ENCODE measurements at regions not wholly inside any gene's neighbourhood (a gene's known extent, or its start where the extent isn't known, plus 50 kb on each side); places are given as distances from the start of the nearest gene placed in this dataset.

- ATAC-seq (ENCODE audit: low read depth) (no peak), DNase-seq (no peak)
- no peak overlapping the region for H3K14ac ChIP-seq (replicated peaks; ENCODE audit: low read depth, low read length)
- no peak overlapping the region for H2AK9ac ChIP-seq (replicated peaks; ENCODE audit: low read depth, low read length, poor library complexity)
- in situ Hi-C loops (cut with MboI; ENCODE audit: low sequenced_read_pairs), result no loop called here
- no peak overlapping the region for H2AK5ac ChIP-seq (ENCODE audit: low read depth, low read length)
- no peak overlapping the region for H3K27ac ChIP-seq (ENCODE audit: insufficient read depth, low read length)
- ChIA-PET POLR2A (ENCODE audit: unreplicated experiment) (no interaction called here), CTCF (no interaction called here)
- dilution Hi-C loops (cut with HindIII; ENCODE audit: low sequenced_read_pairs, unreplicated experiment), result no loop called here
- H3K36me3 ChIP-seq (ENCODE audit: control insufficient read depth, insufficient read depth, low read length), result no peaks in the 10 kb centered on the region
- no peak overlapping the region for H2AFZ ChIP-seq (replicated peaks; ENCODE audit: low read length, poor library complexity)
- no peak overlapping the region for H2BK5ac ChIP-seq (ENCODE audit: low read depth, low read length, poor library complexity, severe bottlenecking)
- H3K79me1 ChIP-seq (ENCODE audit: low read depth in 1 of 2, low read length in 2 of 2), result no peaks in the 10 kb centered on the region
- no peaks in the 10 kb centered on the region for H3K9me3 ChIP-seq (ENCODE audit: control insufficient read depth, insufficient read depth, low read length)
- H3K27me3 ChIP-seq (ENCODE audit: control insufficient read depth, insufficient read depth, low read length), result no peaks in the 10 kb centered on the region
- no peak overlapping the region for H2BK120ac ChIP-seq (ENCODE audit: low read depth, low read length)
- H3K23ac ChIP-seq (ENCODE audit: low read depth, low read length), result no peak overlapping the region
- H3K4me2 ChIP-seq (ENCODE audit: low read depth, low read length), result no peak overlapping the region
- H4K20me1 ChIP-seq (ENCODE audit: insufficient read depth, low read length), result no peaks in the 10 kb centered on the region
- H4K91ac ChIP-seq (ENCODE audit: insufficient read depth, low read depth, low read length), result no peak overlapping the region
- H3K9ac ChIP-seq (ENCODE audit: low read depth, low read length), result no peak overlapping the region
- H3K4me1 ChIP-seq (ENCODE audit: control insufficient read depth, insufficient read depth, low read length), result no peaks in the 10 kb centered on the region
- no peak overlapping the region for H2BK20ac ChIP-seq (ENCODE audit: low read depth, low read length)
- H4K8ac ChIP-seq (ENCODE audit: low read depth in 2 of 2, low read length in 2 of 2), result no peak overlapping the region
- BruUV-seq (replicated peaks), result no TSS peak
- intact Hi-C loops (cut with micrococcal nuclease), result no loop called here
- no CpG with 5 or more reads among the region's 2 CpGs for WGBS, 2 experiments (ENCODE audit: extremely low coverage in 2 of 2, insufficient read length in 1 of 2)
- TF ChIP-seq MAFK (IDR thresholded peaks at IDR 0.05; ENCODE audit: low read depth, low read length), result no peak
- TF ChIP-seq NFE2L2 (IDR thresholded peaks at IDR 0.05; ENCODE audit: low read depth, low read length), result no peak
- TF ChIP-seq FOS (IDR thresholded peaks at IDR 0.05; ENCODE audit: low read depth, low read length), result no peak
- no peak for TF ChIP-seq RCOR1 (IDR thresholded peaks at IDR 0.05; ENCODE audit: insufficient replicate concordance, low read length)
- TF ChIP-seq CEBPB (IDR thresholded peaks at IDR 0.05; ENCODE audit: low read depth, low read length), result no peak
- no peak for TF ChIP-seq ELK1 (IDR thresholded peaks at IDR 0.05; ENCODE audit: borderline replicate concordance, low read depth, low read length)
- no peak for TF ChIP-seq BHLHE40 (IDR thresholded peaks at IDR 0.05; ENCODE audit: low read depth, low read length)
- no peak for TF ChIP-seq CHD1 (IDR thresholded peaks at IDR 0.05; ENCODE audit: low read depth, low read length)
- TF ChIP-seq RFX5 (IDR thresholded peaks at IDR 0.05; ENCODE audit: low read depth, low read length), result no peak
- TF ChIP-seq POLR2A (IDR thresholded peaks at IDR 0.05; ENCODE audit: low read depth, low read length), result no peak
- no peak for TF ChIP-seq CTCF (conservative IDR thresholded peaks at IDR 0.05; ENCODE audit: low read depth, low read length)
- TF ChIP-seq RAD21 (IDR thresholded peaks at IDR 0.05; ENCODE audit: low read length), result no peak
- no peak for TF ChIP-seq MXI1 (IDR thresholded peaks at IDR 0.05; ENCODE audit: borderline replicate concordance, low read depth, low read length)
- TF ChIP-seq MAZ (IDR thresholded peaks at IDR 0.05; ENCODE audit: borderline replicate concordance, low read depth, low read length), result no peak
- H2BK15ac ChIP-seq (ENCODE audit: low read depth, low read length), result no peak overlapping the region
- H3K56ac ChIP-seq (ENCODE audit: extremely low read depth, insufficient read depth, low read length), result no peak overlapping the region
- no peak overlapping the region for H3K18ac ChIP-seq (ENCODE audit: low read depth, low read length)
- H3K9me1 ChIP-seq (ENCODE audit: insufficient read depth, low read length), result no peaks in the 10 kb centered on the region
- H3K4ac ChIP-seq (ENCODE audit: low read depth, low read length), result no peak overlapping the region
- no peak overlapping the region for H3K4me3 ChIP-seq (ENCODE audit: insufficient read depth, low read depth, low read length)
- no peak overlapping the region for H4K5ac ChIP-seq (ENCODE audit: low read depth, low read length)
Observed at GRCh38 chr11:82465481-82465880, 268.2 kb downstream of the FAM181B start.
